ENCODE measurements at regions not wholly inside any gene's neighbourhood (a gene's known extent, or its start where the extent isn't known, plus 50 kb on each side); places are given as distances from the start of the nearest gene placed in this dataset.
"Not testable (repeated sequence)": the region's sequence is repeated elsewhere in the genome, so short reads cannot be mapped to it uniquely, and the experiment has no call there.

- DNase-seq: no peak
These were observed 1037.0 kb downstream of the NR2F1-AS1 start for GRCh38 chr5:92544036-92544435.

DNA sequence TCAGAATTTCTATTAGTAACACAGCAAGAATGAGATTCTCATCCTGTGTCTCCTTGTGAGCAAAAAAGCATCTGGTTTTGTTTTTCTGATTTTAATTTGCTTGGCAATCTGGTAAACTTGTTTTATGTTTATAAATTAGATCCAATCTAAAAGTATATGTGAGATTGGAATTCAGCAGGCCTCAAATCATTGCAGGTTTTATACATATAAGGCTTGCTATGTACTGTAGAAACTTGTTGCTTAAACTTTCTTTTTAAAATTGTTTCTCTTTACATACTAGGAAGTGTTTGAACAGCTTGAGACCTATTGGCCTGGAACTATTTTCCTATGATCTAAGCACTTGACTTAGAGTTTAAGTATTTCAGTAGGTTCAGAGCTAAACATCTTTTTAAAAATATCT lies 1037.8 kb downstream of the NR2F1-AS1 start:
- no peak for DNase-seq

DNA sequence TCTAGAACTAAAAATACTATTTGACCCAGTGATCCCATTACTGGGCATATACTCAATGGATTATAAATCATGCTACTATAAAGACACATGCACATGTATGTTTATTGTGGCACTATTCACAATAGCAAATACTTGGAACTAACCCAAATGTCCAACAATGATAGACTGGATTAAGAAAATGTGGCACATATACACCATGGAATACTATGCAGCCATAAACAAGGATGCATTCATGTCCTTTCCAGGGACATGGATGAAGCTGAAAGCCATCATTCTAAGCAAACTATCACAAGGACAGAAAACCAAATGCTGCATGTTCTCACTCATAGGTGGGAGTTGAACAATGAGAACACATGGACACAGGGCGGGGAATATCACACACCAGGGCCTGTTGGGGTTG lies 1039.0 kb downstream of the NR2F1-AS1 start:
- DNase-seq: not testable (repeated sequence)

- DNase-seq: no peak
These were observed 1053.5 kb downstream of the NR2F1-AS1 start for GRCh38 chr5:92527311-92528078.

- DNase-seq: no peak
These were observed 1055.9 kb downstream of the NR2F1-AS1 start for GRCh38 chr5:92525131-92525530.

DNA sequence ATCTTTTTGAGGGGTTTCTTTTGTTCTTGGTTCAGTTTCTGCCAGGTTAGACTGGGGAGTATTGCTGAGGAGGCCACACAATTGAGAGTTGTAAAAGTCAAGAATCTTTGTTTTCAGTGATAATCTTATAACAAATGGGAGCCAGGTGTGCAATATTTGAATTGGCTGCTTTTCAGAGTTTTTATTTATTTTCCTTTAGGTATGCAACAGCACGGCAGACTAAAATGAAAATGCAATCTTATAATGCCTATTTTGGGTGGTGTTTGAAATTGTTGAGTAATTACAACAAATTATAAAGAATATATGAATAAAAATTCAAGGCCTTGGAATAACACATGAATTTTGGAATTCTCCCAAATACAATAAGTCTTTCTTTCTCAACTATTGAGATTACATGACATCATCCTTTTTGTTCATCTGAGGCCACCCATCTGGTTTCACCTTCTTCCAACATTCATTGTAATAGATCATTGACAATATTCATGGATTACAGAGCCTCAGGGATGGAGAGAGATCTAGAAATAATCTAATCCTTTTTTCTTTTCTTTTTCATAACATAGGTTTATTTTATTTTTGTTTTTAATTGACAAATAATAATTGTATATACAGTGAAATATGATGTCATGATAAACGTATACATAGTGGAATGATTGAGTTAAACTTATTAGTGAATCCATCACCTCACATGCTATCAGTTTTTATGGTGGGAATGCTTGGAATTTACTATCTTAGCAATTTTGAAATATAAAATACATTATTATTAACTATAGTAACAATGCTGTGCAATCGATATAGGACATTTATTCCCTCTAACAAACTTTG lies 1061.0 kb downstream of the NR2F1-AS1 start:
- no peak for DNase-seq

GRCh38 chr5:92518318-92518904 lies 1062.6 kb downstream of the NR2F1-AS1 start:
- no peak for DNase-seq

DNA sequence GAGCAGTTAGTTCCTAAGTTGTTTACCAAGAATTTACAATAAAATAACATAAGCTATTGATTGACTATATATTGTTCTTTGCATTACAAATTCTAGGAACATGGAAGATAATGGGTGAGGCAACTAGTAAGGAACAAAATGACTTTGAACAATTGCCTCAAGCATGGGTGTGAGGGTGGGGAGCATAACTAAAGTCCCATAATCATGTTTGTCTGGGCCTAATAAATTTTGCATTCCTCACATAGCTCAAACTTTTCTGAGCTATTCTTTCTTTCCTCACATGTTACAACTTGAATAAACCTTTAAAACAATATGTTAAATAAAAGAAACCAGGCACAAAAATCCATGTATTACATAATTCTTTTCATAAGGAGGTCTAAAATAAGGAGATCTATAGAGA lies 1066.1 kb downstream of the NR2F1-AS1 start:
- no peak for DNase-seq

GRCh38 chr5:92513067-92513466 lies 1068.0 kb downstream of the NR2F1-AS1 start:
- DNase-seq: no peak

- DNase-seq: no peak
These were observed 1072.7 kb downstream of the NR2F1-AS1 start for GRCh38 chr5:92508271-92508670.

DNA sequence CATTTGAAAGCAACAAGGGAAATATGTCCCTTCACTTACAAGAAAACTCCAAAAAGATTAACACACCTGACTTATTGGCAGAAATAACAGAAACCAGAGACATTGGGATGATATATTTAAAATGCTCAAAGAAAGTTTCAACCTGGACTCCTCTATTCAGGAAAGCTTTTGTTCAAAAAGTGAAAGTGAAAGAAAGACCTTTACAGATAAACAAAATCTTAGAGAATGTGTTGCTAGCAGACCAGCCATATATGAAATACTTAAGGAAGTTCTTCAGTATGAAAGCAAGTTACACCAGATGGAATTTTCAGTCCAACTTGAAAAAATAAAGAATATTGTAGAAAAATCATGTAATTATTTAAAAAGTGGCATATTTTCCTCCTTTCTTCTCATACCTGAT lies 1075.1 kb downstream of the NR2F1-AS1 start:
- no peak for DNase-seq

- DNase-seq: no peak
These were observed 1075.9 kb downstream of the NR2F1-AS1 start for GRCh38 chr5:92505145-92505544.

DNA sequence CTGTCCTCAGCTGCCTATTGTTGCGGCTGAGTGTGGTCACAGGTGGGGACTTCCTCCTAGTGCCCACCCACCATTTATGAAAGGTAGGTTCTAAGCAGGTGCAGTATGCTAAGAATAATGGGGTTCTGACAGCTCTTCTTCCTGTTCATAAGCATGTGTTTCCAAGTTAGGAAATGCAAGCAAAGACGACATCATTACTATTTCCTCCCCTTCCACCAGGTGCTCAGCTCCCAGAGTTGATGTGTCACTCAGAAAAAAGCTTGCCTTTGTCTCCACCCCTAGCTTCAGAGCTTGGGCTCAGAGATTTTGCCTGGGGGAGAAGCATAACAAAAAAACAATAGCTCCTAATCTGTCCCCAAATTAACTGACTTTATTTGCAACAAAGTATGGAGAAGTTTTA lies 1076.7 kb downstream of the NR2F1-AS1 start:
- no peak for DNase-seq

- no peak for DNase-seq
These were observed 1080.3 kb downstream of the NR2F1-AS1 start for GRCh38 chr5:92500752-92501151.

DNA sequence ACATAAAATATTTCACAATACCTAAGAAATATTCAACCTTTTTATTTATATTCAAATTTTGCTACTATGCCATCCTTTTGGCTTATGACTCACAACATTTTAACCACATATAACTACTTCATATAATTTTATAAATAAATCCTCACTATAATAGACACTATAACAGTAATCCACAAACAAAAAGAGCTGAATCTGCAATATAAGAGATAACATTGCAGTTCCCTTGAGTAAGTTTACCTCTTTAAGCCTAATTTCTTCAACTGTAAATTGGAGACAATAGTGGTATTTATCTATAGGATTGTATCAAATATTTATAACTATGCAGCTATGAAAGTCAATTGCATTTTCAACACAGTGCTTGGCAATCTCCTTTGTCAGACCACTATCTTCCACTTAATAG lies 1084.5 kb downstream of the NR2F1-AS1 start:
- DNase-seq: no peak

- DNase-seq: no peak
These were observed 1086.5 kb downstream of the NR2F1-AS1 start for GRCh38 chr5:92494508-92494907.

GRCh38 chr5:92492908-92493307 lies 1088.1 kb downstream of the NR2F1-AS1 start:
- no peak for DNase-seq

- no peak for DNase-seq
These were observed 1096.5 kb downstream of the NR2F1-AS1 start for GRCh38 chr5:92484484-92484883.

DNA sequence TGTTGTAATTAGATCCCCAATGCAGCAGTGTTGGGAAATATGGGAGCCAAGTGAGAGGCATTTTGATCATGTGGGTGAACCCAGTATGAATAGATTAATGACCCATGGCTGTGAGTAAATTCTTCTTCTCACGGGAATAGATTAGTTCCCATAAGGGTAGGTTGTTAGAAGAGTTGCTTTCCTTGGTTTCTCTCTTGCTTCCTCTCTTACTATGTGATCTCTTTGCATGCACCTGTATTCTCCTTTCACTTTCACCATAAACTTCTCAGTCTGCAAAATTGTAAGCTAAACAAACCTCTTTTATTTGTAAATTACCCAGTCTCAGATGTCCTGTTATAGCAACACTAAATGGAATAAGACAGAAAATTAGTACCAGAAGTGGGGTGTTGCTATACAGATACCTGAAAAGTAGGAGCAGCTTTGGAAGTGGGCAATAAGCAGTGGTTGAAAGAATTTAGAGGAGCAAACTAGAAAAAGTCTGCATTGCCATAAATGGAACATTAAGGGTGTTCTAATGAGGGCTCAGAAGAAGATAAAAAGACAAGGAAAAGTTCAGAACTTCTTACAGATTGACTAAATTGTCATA lies 1090.0 kb upstream of the ARRDC3 start:
- no peak for DNase-seq

GRCh38 chr5:92471861-92472260 lies 1088.7 kb upstream of the ARRDC3 start:
- no peak for DNase-seq

DNA sequence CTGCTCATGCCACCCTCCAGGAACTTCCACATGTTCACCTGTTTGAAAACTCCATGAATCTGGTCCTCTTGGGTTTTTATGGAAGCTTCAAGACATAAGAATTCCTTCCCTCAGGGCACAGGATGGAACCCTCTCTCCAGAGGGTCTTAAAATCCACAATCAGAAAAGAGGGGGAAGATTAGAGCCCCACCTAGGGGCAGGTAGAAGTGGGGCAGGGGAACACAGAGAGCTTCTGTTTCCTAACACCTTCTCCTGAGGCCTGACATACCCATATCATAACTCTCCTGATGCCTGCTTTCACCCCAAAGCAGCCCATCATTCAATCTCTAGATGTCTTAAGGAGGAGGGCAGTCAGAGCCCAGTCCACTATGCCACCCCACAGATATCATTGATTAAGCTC lies 1087.7 kb upstream of the ARRDC3 start:
- no peak for DNase-seq

DNA sequence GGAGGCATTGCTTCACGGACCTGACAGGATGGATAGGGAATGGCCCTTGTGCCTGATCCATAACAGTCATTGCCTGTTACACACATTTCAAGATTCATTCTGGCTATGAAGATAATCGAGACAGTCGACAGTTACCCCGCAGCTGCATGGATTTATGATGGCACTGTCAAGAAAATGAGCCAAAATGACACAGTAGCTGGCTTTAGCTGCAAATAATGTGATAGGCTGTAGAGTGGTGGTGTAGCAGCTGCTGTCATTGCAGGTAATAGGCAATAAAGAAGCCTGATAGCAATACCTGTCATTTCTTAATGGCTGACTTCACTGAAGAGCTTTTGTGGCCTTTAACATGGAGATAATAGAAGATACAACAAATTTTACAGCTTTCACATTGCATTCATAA lies 1085.2 kb upstream of the ARRDC3 start:
- no peak for DNase-seq

DNA sequence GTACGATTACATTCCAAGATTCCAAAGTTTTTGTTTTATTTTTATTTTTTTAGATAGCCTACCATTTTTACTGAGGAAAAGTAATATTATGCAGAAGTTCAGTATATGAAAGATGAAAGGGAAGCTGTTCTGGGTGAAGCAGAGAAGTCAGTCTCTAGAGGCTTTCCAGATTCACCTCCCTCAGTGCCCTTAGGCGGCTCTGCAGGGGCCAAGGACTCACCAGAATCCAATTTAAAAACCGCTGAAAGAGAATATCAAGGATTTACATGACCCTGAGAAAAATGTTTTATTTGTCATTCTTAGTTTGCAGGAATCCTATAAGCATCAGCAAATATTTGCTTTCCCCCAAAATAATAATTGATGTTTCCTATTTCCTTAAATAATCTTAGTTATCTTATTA lies 1084.6 kb upstream of the ARRDC3 start:
- no peak for DNase-seq

- no peak for DNase-seq
These were observed 1077.4 kb upstream of the ARRDC3 start for GRCh38 chr5:92460505-92460904.
